ENCODE measurements at regions not wholly inside any gene's neighbourhood (a gene's known extent, or its start where the extent isn't known, plus 50 kb on each side); places are given as distances from the start of the nearest gene placed in this dataset.
"Not testable (repeated sequence)": the region's sequence is repeated elsewhere in the genome, so short reads cannot be mapped to it uniquely, and the experiment has no call there.

DNA sequence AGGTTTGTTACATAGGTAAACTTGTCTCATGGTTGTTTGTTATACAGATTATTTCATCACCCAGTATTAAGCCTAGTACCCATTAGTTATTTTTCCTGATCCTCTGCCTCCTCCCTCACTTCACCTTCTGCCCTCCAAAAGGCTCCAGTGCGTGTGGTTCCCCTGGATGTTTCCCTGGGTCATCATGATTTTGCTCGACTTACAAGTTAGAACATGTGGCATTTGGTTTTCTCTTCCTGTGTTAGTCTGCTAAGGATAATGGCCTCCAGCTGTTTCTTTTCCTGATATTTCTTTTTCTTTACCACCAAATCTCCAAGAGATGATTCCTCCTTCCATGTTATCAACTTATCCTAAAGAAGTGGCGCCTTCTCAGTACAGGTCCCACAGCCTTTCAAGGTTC is 543.1 kb upstream of the ADGRL3 start:
- DNase-seq (ENCODE audit: low read depth) = no peak

DNA sequence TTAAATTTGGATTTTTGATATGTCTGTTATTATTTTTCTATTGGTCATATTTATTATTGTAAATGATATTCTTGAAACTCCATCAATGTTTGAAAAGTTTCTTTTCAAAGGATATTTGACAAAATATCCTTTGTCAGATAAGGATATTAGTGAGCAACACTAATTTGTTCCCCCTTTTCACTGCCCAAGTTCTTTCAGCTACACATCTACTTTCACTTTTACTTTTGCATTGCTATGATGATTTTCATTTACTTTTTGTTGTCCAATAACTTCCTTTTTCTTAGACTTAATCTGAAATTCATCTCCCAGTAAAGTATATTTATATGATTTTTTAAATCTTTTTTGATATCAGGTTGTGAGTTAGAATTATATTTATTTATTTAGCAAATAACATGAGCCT is 542.3 kb upstream of the ADGRL3 start:
- no peak for DNase-seq (ENCODE audit: low read depth)

DNA sequence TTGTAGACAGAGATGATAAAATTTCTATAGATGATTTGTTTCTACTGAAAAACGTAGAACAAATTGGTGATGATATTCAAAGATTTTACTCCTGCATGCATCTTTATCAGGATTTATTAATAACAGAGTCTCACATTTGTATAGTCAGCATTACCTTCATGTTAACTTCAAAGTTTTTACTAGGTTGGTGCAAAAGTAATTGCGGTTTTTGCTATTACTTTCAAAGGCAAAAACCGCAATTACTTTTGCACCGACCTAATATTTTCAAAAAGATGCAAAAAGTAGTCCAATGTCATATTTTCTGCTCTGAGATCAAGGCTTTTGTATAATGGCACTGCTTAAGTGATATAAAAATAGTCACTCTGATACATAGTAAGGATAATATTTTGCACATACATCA is 536.4 kb upstream of the ADGRL3 start:
- DNase-seq (ENCODE audit: low read depth) = no peak

DNA sequence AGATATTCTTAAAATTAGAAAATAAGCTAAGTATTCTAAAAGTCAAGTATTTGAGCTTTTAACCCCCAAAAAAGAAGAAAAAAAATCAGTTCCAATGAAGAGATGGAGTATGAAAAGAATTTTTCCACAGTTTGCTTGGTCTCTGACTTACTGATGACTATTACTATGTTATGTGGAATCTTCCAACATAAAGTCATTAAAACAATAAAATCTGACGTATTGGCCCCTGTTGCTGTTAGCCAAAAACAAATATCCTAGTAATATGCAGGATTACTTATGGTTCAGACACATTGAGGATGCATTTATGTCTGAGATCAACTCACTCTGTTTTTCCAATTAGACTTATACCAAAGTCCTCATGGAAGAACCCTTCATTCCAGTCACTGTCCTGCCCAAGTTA is 517.2 kb upstream of the ADGRL3 start:
- DNase-seq (ENCODE audit: low read depth) = peak; percentile 65

DNA sequence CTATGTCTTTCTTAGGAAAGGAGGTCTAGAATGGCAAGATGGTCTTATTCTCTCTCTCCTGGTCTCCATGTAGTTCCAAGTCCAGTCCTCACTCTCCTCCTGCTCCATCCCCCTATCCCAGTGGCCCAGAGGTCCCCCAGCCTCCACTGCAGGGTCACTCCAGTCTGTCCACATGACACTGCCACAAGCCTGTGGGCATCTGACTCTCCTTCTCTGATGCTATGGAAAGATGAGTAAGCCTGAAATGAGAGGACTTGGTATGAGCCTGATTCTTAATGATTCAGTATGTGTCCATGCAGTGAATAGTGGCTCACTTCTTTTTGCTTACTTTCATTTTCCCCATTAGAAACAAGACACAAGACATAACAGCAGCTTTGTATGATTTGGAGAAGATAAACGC is 516.8 kb upstream of the ADGRL3 start:
- DNase-seq (ENCODE audit: low read depth) = peak; percentile 85

DNA sequence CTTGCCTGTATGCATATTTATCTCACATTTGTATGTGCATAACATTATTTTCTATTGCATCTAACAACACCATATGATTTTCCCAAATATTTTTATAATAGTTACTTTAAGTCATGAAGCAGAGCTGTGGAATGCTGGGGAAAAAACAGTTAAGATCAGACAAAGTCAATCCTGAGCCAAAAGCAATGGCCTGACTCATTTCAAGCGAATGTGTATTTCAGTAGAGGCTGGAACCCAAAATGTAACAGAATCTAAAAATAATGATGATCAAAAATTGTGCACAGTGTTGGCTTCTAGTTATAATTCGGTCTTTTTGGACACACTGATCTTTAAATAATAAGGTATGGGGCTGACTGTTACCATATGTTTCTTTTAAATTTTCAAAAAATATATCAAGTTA is 516.2 kb upstream of the ADGRL3 start:
- peak; percentile 77 for DNase-seq (ENCODE audit: low read depth)

DNA sequence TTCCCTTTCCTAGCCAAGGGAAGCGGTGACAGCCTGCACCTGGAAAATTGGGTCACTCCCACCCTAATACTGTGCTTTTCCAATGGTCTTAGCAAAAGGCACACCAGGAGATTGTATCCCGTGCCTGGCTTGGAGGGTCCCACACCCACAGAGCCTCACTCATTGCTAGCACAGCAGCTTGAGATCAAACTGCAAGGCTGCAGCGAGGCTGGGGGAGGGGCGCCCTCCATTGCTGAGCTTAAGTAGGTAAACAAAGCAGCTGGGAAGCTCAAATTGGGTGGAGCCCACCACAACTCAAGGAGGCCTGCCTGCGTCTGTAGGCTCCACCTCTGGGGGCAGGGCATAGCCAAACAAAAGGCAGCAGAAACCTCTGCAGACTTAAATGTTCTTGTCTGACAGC is 504.1 kb upstream of the ADGRL3 start:
- not testable (repeated sequence) for DNase-seq (ENCODE audit: low read depth)

DNA sequence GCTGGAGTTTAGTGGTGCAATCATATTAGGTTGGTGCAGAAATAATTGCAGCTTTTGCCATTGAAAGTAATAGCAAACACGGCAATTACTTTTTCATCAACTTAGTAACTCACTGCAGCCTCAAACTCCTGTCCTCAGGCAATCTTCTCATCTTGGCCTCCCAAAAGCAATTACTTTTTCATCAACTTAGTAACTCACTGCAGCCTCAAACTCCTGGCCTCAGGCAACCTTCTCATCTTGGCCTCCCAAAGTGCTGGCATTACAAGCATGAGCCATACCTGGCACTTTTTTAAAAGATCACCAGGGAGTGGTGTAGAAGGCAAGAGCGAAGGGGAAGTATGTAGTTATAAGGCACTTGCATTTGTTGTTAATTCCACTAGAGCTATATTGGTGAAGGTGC is 491.1 kb upstream of the ADGRL3 start:
- DNase-seq (ENCODE audit: low read depth) = no peak

DNA sequence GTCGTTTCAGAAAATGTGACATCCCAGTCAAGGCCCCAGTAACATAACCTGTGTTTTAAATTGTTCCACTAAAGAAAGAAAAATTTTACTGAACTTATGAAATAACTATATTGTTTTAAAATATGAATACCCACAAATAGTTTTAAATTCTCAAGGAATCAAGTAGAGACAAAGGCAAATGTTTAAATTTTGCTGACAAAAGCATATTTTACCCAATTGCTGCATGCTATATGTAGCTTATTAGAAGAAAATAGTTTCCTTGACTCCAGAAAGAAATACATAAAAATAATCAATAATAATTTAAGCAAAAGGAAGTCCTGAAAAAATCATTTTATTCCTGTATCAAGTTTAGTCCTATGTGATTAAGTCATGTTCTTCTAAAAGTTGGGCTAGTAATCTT is 481.3 kb upstream of the ADGRL3 start:
- DNase-seq (ENCODE audit: low read depth) = no peak

DNA sequence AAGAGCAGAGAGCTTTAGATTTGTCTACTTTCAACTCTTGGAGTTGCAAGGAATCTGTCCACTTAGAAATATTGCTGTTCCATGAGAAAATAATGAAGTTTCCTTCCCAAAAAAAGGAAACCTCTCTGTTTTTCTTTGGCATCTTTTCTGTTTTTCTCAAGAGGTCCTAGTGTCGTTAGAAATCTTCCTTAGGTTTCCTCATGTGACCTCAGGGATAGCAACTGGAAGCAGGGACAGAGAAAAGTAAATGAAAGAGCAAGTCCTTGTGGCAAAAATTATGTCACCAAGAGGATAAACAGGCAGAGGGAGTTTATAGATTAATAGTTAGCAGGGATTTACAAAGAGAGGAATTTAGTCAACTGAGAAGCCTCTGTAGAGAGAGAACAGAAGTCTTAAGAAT is 478.4 kb upstream of the ADGRL3 start:
- no peak for DNase-seq (ENCODE audit: low read depth)

DNA sequence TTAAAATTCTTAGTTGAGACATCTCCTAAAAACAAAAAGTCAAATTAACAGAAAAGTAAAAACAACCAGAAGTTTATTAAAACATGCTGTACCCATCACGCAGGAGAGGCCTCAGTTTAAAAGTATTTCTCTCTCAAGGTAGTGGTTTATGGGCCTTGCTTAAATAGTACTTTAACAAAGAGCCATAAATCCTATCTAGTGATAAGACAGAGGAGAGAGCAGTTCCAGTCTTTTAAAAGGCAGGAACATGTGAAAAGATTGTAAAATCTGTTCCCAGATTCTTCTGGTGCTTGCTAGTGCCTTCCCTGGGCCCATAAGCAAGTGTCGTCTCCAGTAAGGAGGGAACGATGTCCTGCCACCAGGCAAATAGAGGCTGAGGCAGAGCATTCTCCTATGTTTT is 476.3 kb upstream of the ADGRL3 start:
- DNase-seq (ENCODE audit: low read depth) = no peak

DNA sequence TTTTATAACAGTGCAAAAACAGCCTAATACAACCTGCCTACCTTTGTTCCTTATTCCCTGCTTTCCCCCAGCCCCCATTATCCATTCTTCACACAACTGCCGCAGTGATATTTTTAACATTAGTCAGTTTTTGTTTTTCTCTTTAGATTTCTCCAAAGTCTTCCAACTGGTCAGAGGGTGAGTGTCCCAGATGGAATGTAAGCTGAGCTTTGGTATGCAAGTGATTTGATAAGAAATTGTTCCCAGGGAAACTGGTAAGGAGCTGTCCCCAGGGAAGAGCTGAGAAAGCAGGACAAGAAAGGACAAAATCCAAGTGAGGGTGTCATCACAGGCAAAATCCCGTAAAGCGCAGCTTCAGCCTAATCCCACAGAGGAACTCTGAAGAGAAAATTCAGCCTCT is 475.5 kb upstream of the ADGRL3 start:
- DNase-seq (ENCODE audit: low read depth) = peak; percentile 94

DNA sequence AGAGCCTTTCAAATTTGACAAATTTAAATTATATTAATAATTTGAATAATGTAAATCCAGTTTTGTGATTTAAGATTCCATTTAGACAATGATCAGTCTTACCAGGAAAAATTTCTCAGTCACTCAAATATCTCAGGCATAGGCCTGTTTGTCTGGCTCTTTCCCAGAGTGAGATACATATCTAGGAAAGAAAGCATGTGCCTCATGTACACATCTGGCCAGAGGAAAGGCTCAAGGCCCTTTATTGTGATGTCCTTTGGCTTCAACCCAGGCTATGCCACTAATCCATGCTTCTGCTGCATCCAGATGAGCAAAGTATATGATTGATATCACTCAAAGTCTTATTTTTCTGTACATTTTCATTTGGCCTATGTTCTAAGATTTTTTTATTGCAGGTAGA is 473.3 kb upstream of the ADGRL3 start:
- DNase-seq (ENCODE audit: low read depth) = no peak

DNA sequence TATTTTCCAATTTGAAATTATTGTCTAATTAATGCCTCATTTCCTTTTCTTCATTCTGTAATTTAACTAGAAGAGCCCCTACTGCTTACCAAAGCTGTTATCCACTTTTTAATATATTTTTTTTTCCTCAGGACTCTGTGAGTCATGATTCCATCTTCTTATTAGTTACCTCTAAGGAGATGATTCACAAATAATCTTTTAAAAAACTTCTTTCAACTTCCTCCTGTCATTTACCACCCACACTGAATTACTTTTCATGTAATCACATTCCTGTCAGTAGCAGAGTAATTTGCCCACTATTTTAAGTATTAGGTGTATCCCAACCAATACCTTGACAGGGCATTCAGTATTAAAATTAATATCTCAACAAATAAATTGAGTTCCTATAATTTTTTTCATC is 470.9 kb upstream of the ADGRL3 start:
- no peak for DNase-seq (ENCODE audit: low read depth)

DNA sequence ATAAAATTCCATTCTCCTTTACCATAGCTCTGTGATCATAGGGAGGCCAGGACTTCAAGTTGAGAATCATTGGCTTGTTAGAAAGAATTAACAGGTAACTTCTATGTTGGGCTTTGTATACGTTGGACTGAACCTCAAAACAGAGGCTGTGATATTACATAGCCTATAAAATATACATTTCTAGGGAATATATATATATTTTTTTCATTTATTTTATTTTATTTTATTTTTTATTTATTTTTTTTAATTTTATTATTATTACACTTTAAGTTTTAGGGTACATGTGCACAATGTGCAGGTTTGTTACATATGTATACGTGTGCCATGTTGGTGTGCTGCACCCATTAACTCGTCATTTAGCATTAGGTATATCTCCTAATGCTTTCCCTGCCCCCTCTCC is 470.4 kb upstream of the ADGRL3 start:
- DNase-seq (ENCODE audit: low read depth) = not testable (repeated sequence)

DNA sequence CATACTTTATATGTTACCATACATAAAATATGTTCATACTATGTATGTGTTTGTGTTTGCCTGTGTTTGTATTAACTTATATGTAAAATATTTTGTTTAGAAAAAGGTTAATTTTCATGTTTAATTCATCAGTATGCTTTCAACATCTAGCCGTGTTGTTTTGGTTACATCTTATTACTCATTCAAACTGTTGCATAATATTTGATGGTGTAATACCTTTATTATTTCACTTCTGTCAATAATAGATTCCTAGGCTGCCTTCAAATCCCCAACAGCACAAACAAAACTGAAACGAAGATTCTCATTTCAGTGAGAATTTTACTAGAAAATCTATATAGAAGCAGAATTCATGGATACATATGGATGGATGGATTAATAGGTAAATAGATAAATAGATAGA is 462.3 kb upstream of the ADGRL3 start:
- peak; percentile 37 for DNase-seq (ENCODE audit: low read depth)

DNA sequence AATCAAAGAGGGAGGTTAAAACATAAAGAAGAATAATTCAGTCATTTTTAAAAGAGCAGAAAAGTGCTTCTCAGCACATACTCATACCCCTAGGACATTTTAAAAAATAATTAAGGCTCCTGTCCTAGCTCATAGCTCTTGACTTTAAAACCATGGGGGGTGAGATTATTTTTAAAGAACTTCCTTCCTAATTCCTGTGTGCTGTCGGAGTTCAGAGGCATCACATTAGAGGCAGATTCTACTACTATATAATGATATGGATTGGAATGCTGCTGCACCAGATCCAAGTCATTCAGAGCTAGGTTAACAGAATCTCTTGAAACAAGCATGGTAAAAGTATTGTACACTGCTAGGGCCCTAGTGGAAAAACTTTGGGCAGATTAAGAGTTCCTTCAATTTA is 456.5 kb upstream of the ADGRL3 start:
- DNase-seq (ENCODE audit: low read depth) = no peak

DNA sequence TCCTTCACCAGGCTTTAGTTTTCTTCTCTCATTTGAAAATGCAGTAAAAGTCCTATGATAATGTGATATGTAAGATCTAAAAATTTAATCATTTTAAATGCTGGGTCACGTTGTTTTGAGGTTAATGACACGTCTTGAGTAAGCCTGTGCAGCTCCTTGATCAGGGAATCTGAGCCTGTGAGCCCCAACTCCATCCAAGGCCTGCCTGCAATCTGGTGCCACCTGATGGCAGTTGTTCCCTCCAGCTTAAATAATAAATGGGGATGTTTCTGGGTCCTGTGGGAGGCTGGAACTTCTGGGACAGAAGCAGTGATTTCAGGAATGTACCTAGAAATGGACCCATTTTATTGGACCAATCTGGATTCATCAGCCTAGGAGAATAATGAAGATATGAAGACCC is 455.4 kb upstream of the ADGRL3 start:
- no peak for DNase-seq (ENCODE audit: low read depth)

DNA sequence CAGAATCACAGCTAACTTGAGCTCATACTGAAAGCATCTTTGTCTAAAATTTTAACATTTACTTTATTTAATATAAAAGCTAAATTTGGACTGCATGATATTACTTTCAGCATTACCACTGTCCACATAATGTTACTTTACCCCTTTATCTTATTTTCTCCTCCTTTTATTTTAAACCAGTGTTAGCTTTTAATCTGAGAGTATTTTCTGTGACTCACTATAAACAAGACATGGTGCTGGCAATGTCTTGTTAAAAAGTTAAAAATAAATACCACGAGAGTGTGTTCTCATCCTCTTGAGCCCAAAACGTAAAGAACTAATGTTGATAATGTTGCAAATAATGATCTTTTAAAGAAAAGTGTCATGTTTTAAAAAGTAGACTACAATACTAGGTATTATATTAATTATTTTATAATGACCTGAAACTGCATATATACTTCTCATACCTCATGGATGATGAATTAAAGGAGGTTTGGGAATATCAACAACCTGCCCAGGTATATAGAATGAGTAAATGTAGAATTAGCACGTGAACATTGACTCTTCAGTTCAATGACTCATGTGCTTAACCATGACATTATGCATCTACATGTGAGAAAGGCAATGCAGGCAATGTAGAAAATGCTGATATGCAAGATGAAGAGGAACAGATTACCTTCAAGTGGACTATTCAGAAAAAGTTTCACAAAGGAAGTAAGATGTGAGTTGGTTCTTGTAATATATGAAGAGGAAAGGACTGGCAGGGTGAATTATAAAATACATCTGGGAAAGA is 454.1 kb upstream of the ADGRL3 start:
- DNase-seq (ENCODE audit: low read depth) = no peak

DNA sequence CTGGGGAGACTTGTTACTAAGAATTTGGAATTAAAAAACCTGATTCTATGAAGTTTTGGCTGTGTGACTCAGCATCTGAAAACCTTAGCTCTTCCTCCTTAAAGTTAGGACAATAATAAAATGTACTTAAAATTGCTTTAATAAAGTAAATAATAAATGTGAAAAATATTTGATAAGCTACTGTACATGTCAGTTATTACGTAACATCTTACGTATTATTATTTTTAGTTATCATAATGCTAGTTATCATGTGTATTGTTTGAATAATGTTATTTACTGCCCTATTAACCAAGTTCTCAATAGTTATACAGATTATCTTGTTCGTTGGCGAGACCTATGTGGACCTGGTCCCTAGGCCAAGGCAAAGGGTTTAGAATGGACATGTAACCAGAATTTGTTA is 449.2 kb upstream of the ADGRL3 start:
- DNase-seq (ENCODE audit: low read depth) = no peak

DNA sequence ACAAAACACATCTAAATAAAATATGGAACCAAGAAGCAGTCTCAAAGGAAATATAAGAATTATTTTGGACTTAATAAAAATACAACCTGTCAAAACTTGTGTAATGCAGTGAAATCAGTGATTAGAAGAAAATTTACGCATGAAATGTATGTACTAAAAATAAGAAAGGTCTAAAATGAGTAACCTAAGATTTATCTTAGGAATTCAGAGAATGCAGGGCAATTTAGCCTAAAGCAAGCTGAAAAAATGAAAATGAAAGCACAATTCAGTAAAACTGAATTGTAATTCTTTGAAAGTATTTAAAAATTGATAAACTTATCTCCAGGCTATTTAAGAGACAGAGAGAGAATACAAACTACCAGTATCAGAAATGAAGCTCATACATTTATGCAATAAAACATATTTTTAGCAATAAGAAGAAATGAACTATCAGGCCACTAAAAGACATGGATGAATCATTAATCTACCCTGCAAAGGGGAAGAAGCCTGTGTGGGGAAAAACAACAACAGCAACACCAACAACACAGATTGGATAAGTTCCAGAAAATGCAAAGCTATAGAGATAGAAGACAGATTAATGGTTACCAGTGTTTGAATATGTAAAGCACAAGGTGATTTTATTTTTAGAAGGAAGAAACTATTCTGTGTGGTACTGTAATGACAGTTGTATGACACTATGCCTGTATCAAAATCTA is 442.0 kb upstream of the ADGRL3 start:
- DNase-seq (ENCODE audit: low read depth) = no peak

DNA sequence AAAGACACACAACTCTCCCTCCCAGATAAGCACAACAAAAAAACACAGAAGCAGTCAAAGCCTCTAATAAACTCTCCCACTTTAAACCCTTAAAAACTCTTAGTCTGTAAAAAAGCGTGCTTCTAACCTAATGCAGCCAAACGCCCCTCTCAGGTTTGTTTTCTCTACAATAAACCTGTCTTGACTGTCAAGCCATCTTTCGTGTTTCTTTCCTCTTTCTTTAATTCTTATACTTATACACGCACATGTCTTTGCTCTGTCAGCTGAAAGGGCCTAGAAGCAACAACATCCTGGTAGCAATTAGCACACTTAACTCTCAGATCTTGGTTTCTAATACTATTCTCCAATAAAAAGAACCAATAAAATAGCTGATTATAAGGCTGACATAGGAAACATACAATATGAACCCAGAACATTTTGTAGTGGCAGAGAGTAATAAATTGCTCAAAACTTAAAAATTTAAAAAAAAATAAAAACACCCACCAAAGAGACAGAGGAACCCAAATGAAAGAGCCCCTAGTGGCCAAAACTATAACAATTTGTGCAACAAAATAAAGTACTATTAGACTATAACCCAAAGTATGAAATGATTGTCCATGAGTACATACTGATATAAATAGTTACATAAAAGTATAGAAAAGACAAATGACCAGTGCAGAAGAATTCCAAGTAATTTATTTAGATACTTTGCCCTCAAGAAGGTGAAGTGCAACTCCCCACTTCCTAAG is 440.4 kb upstream of the ADGRL3 start:
- DNase-seq (ENCODE audit: low read depth) = no peak

DNA sequence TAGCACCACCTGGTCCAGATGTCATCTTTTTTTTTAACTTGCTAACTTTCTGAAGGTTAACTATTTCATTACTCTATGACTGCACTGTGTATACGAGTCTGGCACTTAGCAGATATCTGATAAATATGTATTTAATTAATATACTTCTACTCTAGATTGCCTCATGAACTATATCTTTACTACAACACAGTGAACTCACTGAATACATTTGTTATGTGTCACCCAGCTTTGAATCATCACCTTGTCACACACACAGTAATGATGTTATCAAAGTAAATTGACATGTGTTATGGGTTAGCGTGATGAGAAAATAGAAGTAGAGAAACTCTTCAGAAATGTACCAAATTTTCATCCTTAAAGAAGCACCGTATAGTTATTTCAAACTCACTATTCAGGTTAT is 419.3 kb upstream of the ADGRL3 start:
- no peak for DNase-seq (ENCODE audit: low read depth)
